Lower leg skin (tissue), 4 donors: ENCODE measurements at regions not wholly inside any gene's neighbourhood (a gene's known extent, or its start where the extent isn't known, plus 50 kb on each side); places are given as distances from the start of the nearest gene placed in this dataset.
"Not testable (repeated sequence)": the region's sequence is repeated elsewhere in the genome, so short reads cannot be mapped to it uniquely, and the experiment has no call there.

Source experiments
- DNase-seq, 2 donors: peaks; one replicate each; pipeline ENCODE4 v3.0.0-alpha.2; 2019; ENCODE audit warnings: low spot score in 2 of 2
- H3K4me3 ChIP-seq: fragments of 200-600 bp; sonication (generic); 2 replicates; pipeline ENCODE4 v1.5.1; 2017; ENCODE audit warnings: mild to moderate bottlenecking, low read depth; ENCODE audit not compliant: poor library complexity, severe bottlenecking
- POLR2A ChIP-seq, 2 donors: fragments of 450-650 bp; IDR thresholded peaks; one replicate each; pipeline ENCODE4 v1.6.1; 2016 to 2017; ENCODE audit warnings: antibody characterized with exemption in 2 of 2, mild to moderate bottlenecking in 1 of 2, moderate library complexity in 1 of 2
- WGBS, 2 donors: methylation state at CpG; one replicate each; pipeline ENCODE4 v1.1.5; 2018; 5-methylcytosine and 5-hydroxymethylcytosine counted together
- intact Hi-C: fragments of 100-400 bp; cut with DNase I; formaldehyde crosslinking; loops from one replicate; pipeline ENCODE4 v1.15.0; 2023; ENCODE audit warnings: low total_unique reads
- TF ChIP-seq, protein P1 (sequence below), 3 donors: fragments of 450-650 bp; IDR thresholded peaks; one replicate each; pipeline ENCODE4 v1.5.1; 2016; ENCODE audit warnings: antibody characterized with exemption in 3 of 3, mild to moderate bottlenecking in 3 of 3, moderate library complexity in 2 of 3

DNA sequence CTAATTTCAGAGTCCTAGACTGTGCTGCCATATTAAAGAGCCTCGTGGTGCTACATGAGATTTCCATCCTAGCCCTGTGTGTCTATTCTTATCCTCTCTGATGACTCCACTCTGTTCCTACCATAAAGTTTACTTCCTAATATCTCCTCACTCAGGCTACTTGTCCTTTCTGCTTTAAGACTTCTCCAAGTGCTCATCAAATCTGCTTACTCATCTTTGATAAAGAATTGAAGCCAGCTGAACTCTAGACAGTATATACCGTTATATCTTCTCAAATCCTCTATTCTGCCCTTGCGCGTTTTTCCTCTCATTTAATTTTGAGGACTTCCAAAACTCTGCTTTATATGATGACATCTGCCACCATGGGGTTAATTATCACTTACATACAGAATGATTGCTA, 539.5 kb downstream of the HAPSTR1 start:
- WGBS, 2 donors = 86 to 92% methylated on average over 4 of the region's 4 CpGs
- DNase-seq = no peak
- TF ChIP-seq, protein P1, sequence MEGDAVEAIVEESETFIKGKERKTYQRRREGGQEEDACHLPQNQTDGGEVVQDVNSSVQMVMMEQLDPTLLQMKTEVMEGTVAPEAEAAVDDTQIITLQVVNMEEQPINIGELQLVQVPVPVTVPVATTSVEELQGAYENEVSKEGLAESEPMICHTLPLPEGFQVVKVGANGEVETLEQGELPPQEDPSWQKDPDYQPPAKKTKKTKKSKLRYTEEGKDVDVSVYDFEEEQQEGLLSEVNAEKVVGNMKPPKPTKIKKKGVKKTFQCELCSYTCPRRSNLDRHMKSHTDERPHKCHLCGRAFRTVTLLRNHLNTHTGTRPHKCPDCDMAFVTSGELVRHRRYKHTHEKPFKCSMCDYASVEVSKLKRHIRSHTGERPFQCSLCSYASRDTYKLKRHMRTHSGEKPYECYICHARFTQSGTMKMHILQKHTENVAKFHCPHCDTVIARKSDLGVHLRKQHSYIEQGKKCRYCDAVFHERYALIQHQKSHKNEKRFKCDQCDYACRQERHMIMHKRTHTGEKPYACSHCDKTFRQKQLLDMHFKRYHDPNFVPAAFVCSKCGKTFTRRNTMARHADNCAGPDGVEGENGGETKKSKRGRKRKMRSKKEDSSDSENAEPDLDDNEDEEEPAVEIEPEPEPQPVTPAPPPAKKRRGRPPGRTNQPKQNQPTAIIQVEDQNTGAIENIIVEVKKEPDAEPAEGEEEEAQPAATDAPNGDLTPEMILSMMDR (IDR thresholded peaks at IDR 0.05) = no peak
- no peak for TF ChIP-seq POLR2A (IDR thresholded peaks at IDR 0.05)
- intact Hi-C loops = no loop called here
- H3K4me3 ChIP-seq = no peak overlapping the region

DNA sequence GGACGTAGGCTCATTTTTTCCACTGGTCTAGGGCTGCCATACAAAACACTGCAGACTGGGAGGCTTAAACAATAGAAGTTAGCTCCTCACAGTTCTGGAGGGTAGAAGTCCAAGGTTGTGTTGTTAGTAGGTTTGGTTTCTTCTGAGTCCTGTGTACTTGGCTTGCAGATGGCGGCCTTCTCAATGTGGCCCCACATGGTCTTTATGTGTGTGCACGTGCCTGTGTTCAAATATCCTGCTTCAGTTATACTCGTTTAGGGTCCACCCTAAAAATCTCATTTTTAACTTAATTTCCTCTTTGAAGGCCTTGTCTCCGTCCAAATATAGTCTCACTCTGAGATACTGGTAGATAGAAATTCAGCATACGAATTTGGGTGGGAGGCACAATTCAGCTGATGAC, 542.4 kb downstream of the HAPSTR1 start:
- intact Hi-C loops = no loop called here
- DNase-seq = no peak
- 57 to 62% methylated on average over 5 to 6 of the region's 6 CpGs for WGBS, 2 donors
- no peak overlapping the region for H3K4me3 ChIP-seq
- TF ChIP-seq, protein P1 (IDR thresholded peaks at IDR 0.05) = no peak
- TF ChIP-seq POLR2A (IDR thresholded peaks at IDR 0.05) = no peak

DNA sequence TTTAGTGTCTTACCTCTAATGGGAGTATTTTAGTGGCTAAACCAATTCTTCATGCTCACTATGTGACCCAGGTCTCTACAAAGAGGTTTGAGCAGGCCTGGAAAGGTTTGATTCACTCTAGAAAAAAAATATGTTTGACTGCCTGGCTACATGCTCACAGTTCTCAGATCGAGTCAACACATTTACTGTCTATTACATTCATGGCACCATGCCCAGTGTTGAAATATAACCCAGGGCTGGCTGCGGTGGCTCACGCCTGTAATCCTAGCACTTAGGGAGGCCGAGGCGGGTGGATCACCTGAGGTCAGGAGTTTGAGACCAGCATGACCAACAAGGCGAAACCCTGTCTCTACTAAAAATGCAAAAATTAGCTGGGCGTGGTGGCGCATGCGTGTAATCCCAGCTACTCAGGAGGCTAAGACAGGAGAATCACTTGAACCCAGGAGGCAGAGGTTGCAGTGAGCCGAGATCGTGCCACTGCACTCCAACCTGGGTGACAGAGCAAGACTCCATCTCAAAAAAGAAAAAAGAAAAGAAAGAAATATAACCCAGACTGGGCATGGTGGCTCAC, 543.8 kb downstream of the HAPSTR1 start:
- H3K4me3 ChIP-seq, intact Hi-C loops, DNase-seq: not testable (repeated sequence)
- WGBS, 2 donors = 81 to 87% methylated on average over 11 of the region's 11 CpGs

DNA sequence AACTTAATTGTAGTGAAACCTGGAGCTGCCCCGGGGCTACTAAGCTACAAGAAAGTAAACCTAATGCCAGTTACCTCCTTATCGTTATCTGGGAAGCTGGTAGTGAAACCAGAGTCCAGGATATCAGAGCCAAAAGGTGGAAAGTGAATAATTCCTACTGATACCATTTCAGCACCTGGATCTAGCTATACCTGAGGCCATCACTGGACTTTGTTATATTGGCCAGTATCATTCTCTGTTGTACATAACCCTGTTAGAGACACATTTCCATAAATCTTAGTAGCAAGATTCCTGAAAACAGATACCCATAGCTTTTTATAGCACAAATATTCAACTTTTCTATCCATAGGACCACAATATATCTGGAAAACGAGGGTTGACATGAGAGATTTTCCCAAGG, 538.0 kb downstream of the GRIN2A start:
- H3K4me3 ChIP-seq = no peak overlapping the region
- no peak for TF ChIP-seq POLR2A (IDR thresholded peaks at IDR 0.05)
- TF ChIP-seq, protein P1 (IDR thresholded peaks at IDR 0.05) = no peak
- DNase-seq = no peak
- intact Hi-C loops = loop anchor here (10.0 kb wide), 1 partner anchor 541 kb away; the partner anchor contains the start of gene GRIN2A
- 43 to 52% methylated on average over 3 of the region's 3 CpGs for WGBS, 2 donors

GRCh38 chr16:9645911-9646310, 536.3 kb downstream of the GRIN2A start:
- 84 to 90% methylated on average over 3 of the region's 3 CpGs for WGBS, 2 donors

DNA sequence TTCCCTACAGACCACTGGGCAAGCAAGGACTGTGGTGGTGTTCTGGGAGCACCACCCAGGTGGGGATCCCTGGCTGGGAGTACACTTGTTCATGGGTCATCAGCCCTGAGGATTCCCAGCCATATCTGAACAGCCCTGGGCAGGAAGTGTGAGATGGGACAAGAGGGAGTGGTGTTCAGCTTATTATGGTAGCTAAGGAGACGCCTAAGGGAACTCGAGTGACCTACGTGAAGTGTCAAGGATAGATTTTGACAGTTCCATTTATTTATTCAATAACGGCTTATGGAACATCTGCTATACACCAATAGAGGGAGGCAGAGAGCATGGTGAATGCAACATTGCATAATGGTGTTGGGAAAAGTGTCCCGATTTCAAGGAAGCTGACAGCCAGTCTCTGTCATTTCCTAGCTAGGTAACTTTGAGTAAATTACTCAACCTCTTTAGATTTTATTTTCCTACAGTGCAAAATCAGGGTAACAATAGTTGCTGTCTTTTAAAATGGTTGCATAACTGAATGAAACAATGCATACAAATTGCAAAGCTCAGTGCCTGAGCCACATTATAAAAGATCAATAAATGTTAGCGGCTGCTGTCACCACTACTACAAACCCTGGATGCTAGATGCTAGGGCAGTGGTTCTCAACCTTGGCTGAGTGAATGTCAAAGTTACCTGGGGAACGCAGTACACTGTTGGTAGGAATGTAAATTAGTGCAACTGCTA, 534.1 kb downstream of the GRIN2A start:
- no peak overlapping the region for H3K4me3 ChIP-seq
- WGBS, 2 donors = 27 to 28% methylated on average over 7 of the region's 7 CpGs
- intact Hi-C loops = loop anchor here (10.0 kb wide), 1 partner anchor 537 kb away; the partner anchor contains the start of gene GRIN2A
- DNase-seq = no peak
- TF ChIP-seq, protein P1 (IDR thresholded peaks at IDR 0.05) = no peak
- no peak for TF ChIP-seq POLR2A (IDR thresholded peaks at IDR 0.05)

More at GRCh38 chr16:9645911-9646310, 536.3 kb downstream of the GRIN2A start:
- no peak overlapping the region for H3K4me3 ChIP-seq
- TF ChIP-seq POLR2A (IDR thresholded peaks at IDR 0.05) = no peak
- TF ChIP-seq, protein P1 (IDR thresholded peaks at IDR 0.05) = no peak
- DNase-seq = no peak
- intact Hi-C loops = loop anchor here (10.0 kb wide), 1 partner anchor 539 kb away; the partner anchor contains the start of gene GRIN2A
